Neural cell (in vitro differentiated cells): ENCODE measurements at regions not wholly inside any gene's neighbourhood (a gene's known extent, or its start where the extent isn't known, plus 50 kb on each side); places are given as distances from the start of the nearest gene placed in this dataset.

Source experiments
- H2AFZ ChIP-seq: fragments of 200-600, 300-800 bp; sonication (generic), shearing (Covaris generic); 2 replicates; pipeline ENCODE4 v1.6.0; 2014; ENCODE audit warnings: low read depth, mild to moderate bottlenecking, antibody characterized with exemption, low read length, moderate library complexity
- H3F3A ChIP-seq: fragments of 200-600 bp; shearing (Covaris generic); 2 replicates; pipeline ENCODE4 v1.6.1; 2016; ENCODE audit warnings: mild to moderate bottlenecking, moderate library complexity, mixed read lengths, antibody characterized with exemption, low read length; ENCODE audit not compliant: insufficient read depth, poor library complexity, severe bottlenecking
- H3K27ac ChIP-seq: fragments of 200-600, 300-800 bp; sonication (generic), shearing (Covaris generic); 2 replicates; pipeline ENCODE4 v1.5.1; 2014; ENCODE audit warnings: mild to moderate bottlenecking, low read length, moderate library complexity
- H3K27me3 ChIP-seq: fragments of 300-800, 200-600 bp; sonication (generic), shearing (Covaris generic); 2 replicates; pipeline ENCODE4 v1.6.0; 2014; ENCODE audit warnings: mild to moderate bottlenecking, low read depth, low read length, moderate library complexity; ENCODE audit not compliant: insufficient read depth
- H3K36me3 ChIP-seq: fragments of 300-800, 200-600 bp; sonication (generic), shearing (Covaris generic); 2 replicates; pipeline ENCODE4 v1.5.1; 2014; ENCODE audit warnings: mild to moderate bottlenecking, antibody characterized with exemption, low read length, moderate library complexity; ENCODE audit not compliant: insufficient read depth
- H3K4me2 ChIP-seq: fragments of 300-800, 200-600 bp; sonication (generic), shearing (Covaris generic); 2 replicates; pipeline ENCODE4 v1.6.0; 2014; ENCODE audit warnings: mild to moderate bottlenecking, low read length
- H3K4me3 ChIP-seq: fragments of 300-800, 200-600 bp; sonication (generic), shearing (Covaris generic); 2 replicates; pipeline ENCODE4 v1.5.1; 2014; ENCODE audit warnings: mild to moderate bottlenecking, low read length, moderate library complexity
- H3K79me2 ChIP-seq: fragments of 200-600 bp; shearing (Covaris generic); replicated peaks from 2 replicates; pipeline ENCODE4 v1.6.0; 2014; ENCODE audit warnings: mild to moderate bottlenecking, low read length, moderate library complexity; ENCODE audit not compliant: insufficient read depth
- H3K9ac ChIP-seq: fragments of 300-800, 200-600 bp; sonication (generic), shearing (Covaris generic); 2 replicates; pipeline ENCODE4 v1.6.1; 2016; ENCODE audit warnings: mild to moderate bottlenecking, low read length, mixed read lengths
- H3K9me2 ChIP-seq: fragments of 200-600 bp; shearing (Covaris generic); 2 replicates; pipeline ENCODE4 v1.6.1; 2016; ENCODE audit warnings: mild to moderate bottlenecking, low read length, mixed read lengths; ENCODE audit not compliant: insufficient read depth
- H3K9me3 ChIP-seq: fragments of 200-600, 300-800 bp; sonication (generic), shearing (Covaris generic); 2 replicates; pipeline ENCODE4 v1.6.1; 2016; ENCODE audit warnings: mild to moderate bottlenecking, mixed run types, low read length, moderate library complexity, mixed read lengths
- H4K20me1 ChIP-seq: fragments of 200-600 bp; shearing (Covaris generic); 2 replicates; pipeline ENCODE4 v1.6.1; 2016; ENCODE audit warnings: mild to moderate bottlenecking, mixed run types; ENCODE audit not compliant: insufficient read depth
- CTCF ChIP-seq: fragments of 450-650 bp; IDR thresholded peaks from 2 replicates; pipeline ENCODE4 v1.5.1; 2014; ENCODE audit warnings: antibody characterized with exemption, mild to moderate bottlenecking, moderate library complexity; ENCODE audit not compliant: poor library complexity, severe bottlenecking
- EP300 ChIP-seq: fragments of 450-650 bp; conservative IDR thresholded peaks from 2 replicates; pipeline ENCODE4 v1.6.1; 2014; ENCODE audit warnings: antibody characterized with exemption, mild to moderate bottlenecking, moderate library complexity; ENCODE audit not compliant: poor library complexity, severe bottlenecking
- EZH2 ChIP-seq: fragments of 200-600, 300-800 bp; shearing (Covaris generic), sonication (generic); IDR thresholded peaks from 2 replicates; pipeline ENCODE4 v1.6.1; 2014; ENCODE audit warnings: antibody characterized with exemption, low read length, borderline replicate concordance, mild to moderate bottlenecking; ENCODE audit not compliant: insufficient read depth, poor library complexity, severe bottlenecking
- MXI1 ChIP-seq: fragments of 450-650 bp; conservative IDR thresholded peaks from 2 replicates; pipeline ENCODE4 v1.6.1; 2014; ENCODE audit warnings: antibody characterized with exemption, mild to moderate bottlenecking; ENCODE audit not compliant: poor library complexity, severe bottlenecking
- POLR2AphosphoS5 ChIP-seq: IDR thresholded peaks from 2 replicates; pipeline ENCODE4 v1.6.1; 2012
- RAD21 ChIP-seq: fragments of 450-650 bp; conservative IDR thresholded peaks from 2 replicates; pipeline ENCODE4 v1.6.1; 2014; ENCODE audit warnings: antibody characterized with exemption, mild to moderate bottlenecking, moderate library complexity
- REST ChIP-seq: IDR thresholded peaks from 2 replicates; pipeline ENCODE4 v1.6.1; 2012; ENCODE audit warnings: borderline replicate concordance
- SMC3 ChIP-seq: fragments of 450-650 bp; conservative IDR thresholded peaks from 2 replicates; pipeline ENCODE4 v1.6.1; 2014; ENCODE audit warnings: antibody characterized with exemption, mild to moderate bottlenecking, moderate library complexity; ENCODE audit not compliant: poor library complexity
- TAF1 ChIP-seq: IDR thresholded peaks from 2 replicates; pipeline ENCODE4 v1.6.1; 2012; ENCODE audit warnings: low read depth

- no peak overlapping the region for H3K9ac ChIP-seq
- H3F3A ChIP-seq = no peaks in the 10 kb centered on the region
- H2AFZ ChIP-seq = no peak overlapping the region
- H3K4me2 ChIP-seq = no peak overlapping the region
- no peaks in the 10 kb centered on the region for H3K27me3 ChIP-seq
- TF ChIP-seq EP300 (no peak), TAF1 (no peak), POLR2AphosphoS5 (no peak), EZH2 (no peak), RAD21 (no peak), REST (no peak), CTCF (no peak), MXI1 (no peak), SMC3 (no peak)
- H3K4me3 ChIP-seq = no peak overlapping the region
- no peaks in the 10 kb centered on the region for H3K79me2 ChIP-seq
- no peaks in the 10 kb centered on the region for H3K9me3 ChIP-seq
- no peaks in the 10 kb centered on the region for H3K9me2 ChIP-seq
- no peaks in the 10 kb centered on the region for H3K36me3 ChIP-seq
- H4K20me1 ChIP-seq = no peaks in the 10 kb centered on the region
- no peak overlapping the region for H3K27ac ChIP-seq
Measured at GRCh38 chr15:69736161-69736560, 283.5 kb downstream of the RPLP1 start.

- Histone ChIP-seq H3K27me3 (no peaks in the 10 kb centered on the region), H3K27ac (no peak overlapping the region), H3F3A (no peaks in the 10 kb centered on the region), H3K9me2 (no peaks in the 10 kb centered on the region), H3K9me3 (no peaks in the 10 kb centered on the region), H3K9ac (no peak overlapping the region), H3K36me3 (no peaks in the 10 kb centered on the region), H4K20me1 (no peaks in the 10 kb centered on the region), H3K79me2 (no peaks in the 10 kb centered on the region), H3K4me2 (no peak overlapping the region), H2AFZ (no peak overlapping the region), H3K4me3 (no peak overlapping the region)
- TF ChIP-seq POLR2AphosphoS5 (no peak), CTCF (no peak), EP300 (no peak), MXI1 (no peak), RAD21 (no peak), TAF1 (no peak), SMC3 (no peak), EZH2 (no peak), REST (no peak)
Measured at GRCh38 chr15:69737916-69738315, 285.3 kb downstream of the RPLP1 start.
